ENCODE measurements at regions not wholly inside any gene's neighbourhood (a gene's known extent, or its start where the extent isn't known, plus 50 kb on each side); places are given as distances from the start of the nearest gene placed in this dataset.

GRCh38 chr10:94098896-94099295, 105.2 kb downstream of the PLCE1 start:
- TF ChIP-seq CTCF (IDR thresholded peaks at IDR 0.05; ENCODE audit: insufficient read depth, low read depth, low read length) (no peak), EZH2 (IDR thresholded peaks at IDR 0.05; ENCODE audit: insufficient read depth, low read length) (no peak)
